K562 (cell line): ENCODE measurements at regions not wholly inside any gene's neighbourhood (a gene's known extent, or its start where the extent isn't known, plus 50 kb on each side); places are given as distances from the start of the nearest gene placed in this dataset.

Experiments
- BRF1 ChIP-seq: IDR thresholded peaks from 3 replicates; pipeline ENCODE4 v1.6.1; 2011; ENCODE audit warnings: borderline replicate concordance, mild to moderate bottlenecking; ENCODE audit not compliant: insufficient read length; ENCODE audit errors: extremely low read depth
- C11orf30 ChIP-seq: fragments of 450-650 bp; IDR thresholded peaks from 2 replicates; pipeline ENCODE4 v1.6.1; 2016; ENCODE audit warnings: low read depth, mild to moderate bottlenecking
- CBFA2T3 ChIP-seq: fragments of 450-650 bp; IDR thresholded peaks from 2 replicates; pipeline ENCODE4 v1.6.1; 2017
- CREB3 ChIP-seq: fragments of 450-650 bp; conservative IDR thresholded peaks from 2 replicates; pipeline ENCODE4 v1.6.1; 2016; ENCODE audit warnings: missing genetic modification characterization, low read depth, mild to moderate bottlenecking, missing compliant biosample characterization, moderate library complexity
- DDX20 ChIP-seq: fragments of 450-650 bp; IDR thresholded peaks from 2 replicates; pipeline ENCODE4 v1.6.1; 2016; ENCODE audit warnings: missing genetic modification characterization, low read depth, mild to moderate bottlenecking, missing compliant biosample characterization, moderate library complexity
- DMBX1 ChIP-seq: fragments of 250-450 bp; sonication (Bioruptor Pico); IDR thresholded peaks from 2 replicates; pipeline ENCODE4 v1.8.0; 2022; ENCODE audit warnings: inconsistent platforms, mild to moderate bottlenecking, moderate library complexity, borderline replicate concordance
- ELF4 ChIP-seq: fragments of 450-650 bp; formaldehyde crosslinking; IDR thresholded peaks from 2 replicates; pipeline ENCODE4 v1.4.0; 2022; ENCODE audit warnings: missing genetic modification characterization
- EP300 ChIP-seq: IDR thresholded peaks from 2 replicates; pipeline ENCODE4 v1.6.1; 2012; ENCODE audit warnings: low read length, improper control_type of control experiment
- FUS ChIP-seq: fragments of 200-400 bp; formaldehyde crosslinking; optimal IDR thresholded peaks from 2 replicates; pipeline ENCODE3; 2017; ENCODE audit warnings: low read depth, low read length
- HMG20A ChIP-seq: fragments of 450-650 bp; formaldehyde crosslinking; conservative IDR thresholded peaks from 2 replicates; pipeline ENCODE4 v1.4.0; 2020; ENCODE audit warnings: mild to moderate bottlenecking, mixed read lengths
- MAFF ChIP-seq: IDR thresholded peaks from 2 replicates; pipeline ENCODE4 v1.6.1; 2012; ENCODE audit warnings: low read length, improper control_type of control experiment
- MTA1 ChIP-seq: fragments of 450-650 bp; IDR thresholded peaks from 2 replicates; pipeline ENCODE4 v1.6.1; 2017; ENCODE audit warnings: borderline replicate concordance
- NBN ChIP-seq: fragments of 450-650 bp; IDR thresholded peaks from 2 replicates; pipeline ENCODE4 v1.6.1; 2016; ENCODE audit warnings: low read depth, mild to moderate bottlenecking
- TAL1 ChIP-seq: fragments of 450-650 bp; IDR thresholded peaks from 2 replicates; pipeline ENCODE4 v1.6.1; 2016; ENCODE audit warnings: mild to moderate bottlenecking
- THAP7 ChIP-seq: fragments of 250-450 bp; sonication (Bioruptor Pico); IDR thresholded peaks from 2 replicates; pipeline ENCODE4 v1.5.0; 2021
- ZBED1 ChIP-seq: IDR thresholded peaks from 2 replicates; pipeline ENCODE4 v1.6.1; 2014
- ZC3H11A ChIP-seq: IDR thresholded peaks from 2 replicates; pipeline ENCODE4 v1.6.1; 2012; ENCODE audit warnings: low read depth, low read length, improper control_type of control experiment
- ZNF280B ChIP-seq: fragments of 250-450 bp; sonication (Bioruptor Pico); IDR thresholded peaks from 2 replicates; pipeline ENCODE4 v1.5.1; 2021; ENCODE audit warnings: mild to moderate bottlenecking
- ZNF431 ChIP-seq: sonication (generic); formaldehyde crosslinking; IDR thresholded peaks from 2 replicates; pipeline ENCODE4 v1.8.0; 2022; ENCODE audit warnings: mild to moderate bottlenecking, missing genetic modification reagents
- ZNF449 ChIP-seq: fragments of 250-450 bp; sonication (Bioruptor Pico); IDR thresholded peaks from 2 replicates; pipeline ENCODE4 v1.8.0; 2022; ENCODE audit warnings: moderate library complexity, mild to moderate bottlenecking, inconsistent platforms
- ZNF586 ChIP-seq: fragments of 450-650 bp; formaldehyde crosslinking; conservative IDR thresholded peaks from 2 replicates; pipeline ENCODE4 v1.4.0; 2020; ENCODE audit warnings: mild to moderate bottlenecking, moderate library complexity
- TF ChIP-seq, protein P1 (sequence below): fragments of 450-650 bp; formaldehyde crosslinking; conservative IDR thresholded peaks from 2 replicates; pipeline ENCODE4 v1.4.0; 2022; ENCODE audit warnings: mild to moderate bottlenecking, missing genetic modification characterization

GRCh38 chr7:138354066-138354465, 106.0 kb upstream of the TRIM24 start (continued):
- TF ChIP-seq NBN (peak; percentile 22; the same call in 1 of the 2 replicates), CREB3 (tag) (0 out of 2 replicates have a peak, but pooled peaks have one; percentile 33), EP300 (peak; percentile 41), TAL1 (peak; percentile 32; the same call in 1 of the 2 replicates), BRF1 (no peak), FUS (no peak), DMBX1 (CRISPR knock-in tag) (peak; percentile 46; the same call in 1 of the 2 replicates), ZBED1 (no peak), THAP7 (no peak), CBFA2T3 (peak; percentile 64), ZNF586 (CRISPR knock-in tag) (no peak), DDX20 (tag) (no peak), ELF4 (CRISPR knock-in tag) (no peak), ZNF449 (CRISPR knock-in tag) (no peak), MTA1 (no peak), MAFF (peak; percentile 74), C11orf30 (peak; percentile 94), ZC3H11A (no peak), ZNF280B (CRISPR knock-in tag) (no peak), HMG20A (CRISPR knock-in tag) (no peak), ZNF431 (no peak)
- TF ChIP-seq, protein P1, sequence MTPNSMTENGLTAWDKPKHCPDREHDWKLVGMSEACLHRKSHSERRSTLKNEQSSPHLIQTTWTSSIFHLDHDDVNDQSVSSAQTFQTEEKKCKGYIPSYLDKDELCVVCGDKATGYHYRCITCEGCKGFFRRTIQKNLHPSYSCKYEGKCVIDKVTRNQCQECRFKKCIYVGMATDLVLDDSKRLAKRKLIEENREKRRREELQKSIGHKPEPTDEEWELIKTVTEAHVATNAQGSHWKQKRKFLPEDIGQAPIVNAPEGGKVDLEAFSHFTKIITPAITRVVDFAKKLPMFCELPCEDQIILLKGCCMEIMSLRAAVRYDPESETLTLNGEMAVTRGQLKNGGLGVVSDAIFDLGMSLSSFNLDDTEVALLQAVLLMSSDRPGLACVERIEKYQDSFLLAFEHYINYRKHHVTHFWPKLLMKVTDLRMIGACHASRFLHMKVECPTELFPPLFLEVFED (CRISPR knock-in tag): no peak
